Body of pancreas (tissue), 4 donors: ENCODE measurements at regions not wholly inside any gene's neighbourhood (a gene's known extent, or its start where the extent isn't known, plus 50 kb on each side); places are given as distances from the start of the nearest gene placed in this dataset.

Experiments used
- CTCF ChIP-seq, 7 experiments: fragments of 450-650 bp in 4 of 7; fragments of 200-600 bp in 3 of 7; sonication (generic) in 3 of 7; IDR thresholded peaks; one replicate each; pipeline ENCODE4 v1.5.1; 2016 to 2019; ENCODE audit warnings: antibody characterized with exemption in 7 of 7
- POLR2A ChIP-seq, 3 donors: fragments of 450-650 bp; IDR thresholded peaks; one replicate each; pipeline ENCODE4 v1.6.1; 2016; ENCODE audit warnings: antibody characterized with exemption in 3 of 3, mild to moderate bottlenecking in 2 of 3

GRCh38 chr11:23954730-23955129 lies 542.1 kb upstream of the LUZP2 start:
- TF ChIP-seq POLR2A (IDR thresholded peaks at IDR 0.05) (no peak), CTCF (IDR thresholded peaks at IDR 0.05) (no peak)
